ENCODE measurements at regions not wholly inside any gene's neighbourhood (a gene's known extent, or its start where the extent isn't known, plus 50 kb on each side); places are given as distances from the start of the nearest gene placed in this dataset.

GRCh38 chr3:145869958-145870357 is 291.0 kb downstream of the PLOD2 start:
- Histone ChIP-seq H3K27ac (ENCODE audit: low read depth, low read length) (no peak overlapping the region), H3K9me3 (ENCODE audit: control insufficient read depth, low read length) (no peaks in the 10 kb centered on the region), H3K27me3 (ENCODE audit: control insufficient read depth, insufficient read depth, low read length, poor library complexity, severe bottlenecking) (no peaks in the 10 kb centered on the region), H3K4me1 (ENCODE audit: control insufficient read depth, insufficient read depth, low read length) (peaks cover 5% of the 10 kb centered on the region), H3K4me3 (ENCODE audit: low read length) (no peak overlapping the region), H3K36me3 (ENCODE audit: control insufficient read depth, insufficient read depth, low read length) (no peaks in the 10 kb centered on the region), H3K9ac (ENCODE audit: extremely low read depth, low read length, poor library complexity, severe bottlenecking) (no peak overlapping the region)
- H3K27ac Mint-ChIP-seq = no peak overlapping the region
- DNase-seq = no peak
- no peak for TF ChIP-seq CTCF (conservative IDR thresholded peaks at IDR 0.05)
- H3K27me3 Mint-ChIP-seq (ENCODE audit: insufficient read depth) = no peaks in the 10 kb centered on the region
- no peak overlapping the region for H3K4me3 Mint-ChIP-seq
- peaks cover 3% of the 10 kb centered on the region for H3K36me3 Mint-ChIP-seq (ENCODE audit: low read depth)
- H3K4me1 Mint-ChIP-seq = peaks cover 3% of the 10 kb centered on the region
- H3K9me3 Mint-ChIP-seq = peaks cover 5% of the 10 kb centered on the region
- WGBS, 2 experiments (ENCODE audit: insufficient coverage in 1 of 2, insufficient read length in 1 of 2) = 75 to 87% methylated on average over 1 of the region's 1 CpG

GRCh38 chr3:145882436-145882835 is 278.5 kb downstream of the PLOD2 start:
- no peak overlapping the region for H3K9ac ChIP-seq (ENCODE audit: extremely low read depth, low read length, poor library complexity, severe bottlenecking)
- TF ChIP-seq CTCF (conservative IDR thresholded peaks at IDR 0.05) = no peak
- no peak overlapping the region for H3K27ac ChIP-seq (ENCODE audit: low read depth, low read length)
- no peaks in the 10 kb centered on the region for H3K27me3 ChIP-seq (ENCODE audit: control insufficient read depth, insufficient read depth, low read length, poor library complexity, severe bottlenecking)
- H3K9me3 Mint-ChIP-seq = no peaks in the 10 kb centered on the region
- H3K4me3 ChIP-seq (ENCODE audit: low read length) = no peak overlapping the region
- H3K36me3 ChIP-seq (ENCODE audit: control insufficient read depth, insufficient read depth, low read length) = no peaks in the 10 kb centered on the region
- H3K36me3 Mint-ChIP-seq (ENCODE audit: low read depth) = no peaks in the 10 kb centered on the region
- no peak for DNase-seq
- no peak overlapping the region for H3K4me3 Mint-ChIP-seq
- H3K27ac Mint-ChIP-seq = no peak overlapping the region
- no peaks in the 10 kb centered on the region for H3K9me3 ChIP-seq (ENCODE audit: control insufficient read depth, low read length)
- 93 to 100% methylated on average over 1 to 2 of the region's 2 CpGs for WGBS, 2 experiments (ENCODE audit: insufficient coverage in 1 of 2, insufficient read length in 1 of 2)
- no peaks in the 10 kb centered on the region for H3K4me1 ChIP-seq (ENCODE audit: control insufficient read depth, insufficient read depth, low read length)
- H3K4me1 Mint-ChIP-seq = peaks cover 3% of the 10 kb centered on the region
- H3K27me3 Mint-ChIP-seq (ENCODE audit: insufficient read depth) = no peaks in the 10 kb centered on the region

- peaks cover 14% of the 10 kb centered on the region for H3K4me1 ChIP-seq (ENCODE audit: control insufficient read depth, insufficient read depth, low read length)
- no peaks in the 10 kb centered on the region for H3K36me3 ChIP-seq (ENCODE audit: control insufficient read depth, insufficient read depth, low read length)
- no peak overlapping the region for H3K27ac ChIP-seq (ENCODE audit: low read depth, low read length)
- Mint-ChIP-seq H3K36me3 (ENCODE audit: low read depth) (no peaks in the 10 kb centered on the region), H3K27me3 (ENCODE audit: insufficient read depth) (no peaks in the 10 kb centered on the region), H3K4me1 (peaks cover 38% of the 10 kb centered on the region), H3K9me3 (no peaks in the 10 kb centered on the region), H3K27ac (no peak overlapping the region), H3K4me3 (no peak overlapping the region)
- DNase-seq = peak; percentile 67
- H3K27me3 ChIP-seq (ENCODE audit: control insufficient read depth, insufficient read depth, low read length, poor library complexity, severe bottlenecking) = no peaks in the 10 kb centered on the region
- no peak overlapping the region for H3K9ac ChIP-seq (ENCODE audit: extremely low read depth, low read length, poor library complexity, severe bottlenecking)
- H3K4me3 ChIP-seq (ENCODE audit: low read length) = no peak overlapping the region
- TF ChIP-seq CTCF (conservative IDR thresholded peaks at IDR 0.05) = no peak
- 38 to 62% methylated on average over 1 to 2 of the region's 2 CpGs for WGBS, 2 experiments (ENCODE audit: insufficient coverage in 1 of 2, insufficient read length in 1 of 2)
- H3K9me3 ChIP-seq (ENCODE audit: control insufficient read depth, low read length) = no peaks in the 10 kb centered on the region
Measured at GRCh38 chr3:145889730-145890129, 271.3 kb downstream of the PLOD2 start.
